ENCODE measurements at regions not wholly inside any gene's neighbourhood (a gene's known extent, or its start where the extent isn't known, plus 50 kb on each side); places are given as distances from the start of the nearest gene placed in this dataset.
A peak's percentile ranks its signal among the peaks of the same experiment; 100 is the strongest.
"Not testable (repeated sequence)": the region's sequence is repeated elsewhere in the genome, so short reads cannot be mapped to it uniquely, and the experiment has no call there.

- no TSS peak for BruUV-seq (replicated peaks)
- intact Hi-C loops (cut with micrococcal nuclease; ENCODE audit: unreplicated experiment), result no loop called here
- no peak for DNase-seq (ENCODE audit: low spot score)
- no peaks in the 10 kb centered on the region for H3K27me3 ChIP-seq (replicated peaks; ENCODE audit: insufficient read depth, low read depth, low read length, poor library complexity)
- no peak overlapping the region for H3K27ac ChIP-seq (ENCODE audit: low read depth, low read length, poor library complexity, severe bottlenecking)
- CTCF ChIA-PET, result no interaction called here
- POLR2A ChIA-PET (ENCODE audit: low non-redundant PET), result no interaction called here
- no peaks in the 10 kb centered on the region for H3K9me3 ChIP-seq (ENCODE audit: low read depth, low read length, poor library complexity, severe bottlenecking)
- H3K36me3 ChIP-seq (ENCODE audit: insufficient read depth, low read length, poor library complexity, severe bottlenecking), result no peaks in the 10 kb centered on the region
- H3K4me1 ChIP-seq (ENCODE audit: insufficient read depth, low read length, poor library complexity, severe bottlenecking), result no peaks in the 10 kb centered on the region
- no peak overlapping the region for H3K4me3 ChIP-seq (ENCODE audit: low read depth, low read length, poor library complexity, severe bottlenecking)
- TF ChIP-seq EZH2 (IDR thresholded peaks at IDR 0.05; ENCODE audit: borderline replicate concordance, low read depth, low read length, poor library complexity, severe bottlenecking) (no peak), CTCF (conservative IDR thresholded peaks at IDR 0.05; ENCODE audit: low read depth, low read length) (no peak)
Measured at GRCh38 chr5:96101358-96102089, 139.9 kb upstream of the ELL2 start.

GRCh38 chr5:96097488-96097887 is 135.8 kb upstream of the ELL2 start:
- DNase-seq (ENCODE audit: low spot score); POLR2A ChIA-PET (ENCODE audit: low non-redundant PET); H3K4me3 ChIP-seq (ENCODE audit: low read depth, low read length, poor library complexity, severe bottlenecking); H3K36me3 ChIP-seq (ENCODE audit: insufficient read depth, low read length, poor library complexity, severe bottlenecking); H3K27ac ChIP-seq (ENCODE audit: low read depth, low read length, poor library complexity, severe bottlenecking); H3K4me1 ChIP-seq (ENCODE audit: insufficient read depth, low read length, poor library complexity, severe bottlenecking); BruUV-seq (replicated peaks); intact Hi-C loops (cut with micrococcal nuclease; ENCODE audit: unreplicated experiment); H3K27me3 ChIP-seq (replicated peaks; ENCODE audit: insufficient read depth, low read depth, low read length, poor library complexity); CTCF ChIA-PET; H3K9me3 ChIP-seq (ENCODE audit: low read depth, low read length, poor library complexity, severe bottlenecking): not testable (repeated sequence)

- Histone ChIP-seq H3K4me3 (ENCODE audit: low read depth, low read length, poor library complexity, severe bottlenecking) (no peak overlapping the region), H3K27me3 (replicated peaks; ENCODE audit: insufficient read depth, low read depth, low read length, poor library complexity) (no peaks in the 10 kb centered on the region), H3K9me3 (ENCODE audit: low read depth, low read length, poor library complexity, severe bottlenecking) (no peaks in the 10 kb centered on the region), H3K4me1 (ENCODE audit: insufficient read depth, low read length, poor library complexity, severe bottlenecking) (no peaks in the 10 kb centered on the region), H3K36me3 (ENCODE audit: insufficient read depth, low read length, poor library complexity, severe bottlenecking) (no peaks in the 10 kb centered on the region), H3K27ac (ENCODE audit: low read depth, low read length, poor library complexity, severe bottlenecking) (no peak overlapping the region)
- no peak for TF ChIP-seq CTCF (conservative IDR thresholded peaks at IDR 0.05; ENCODE audit: low read depth, low read length)
- no peak for TF ChIP-seq EZH2 (IDR thresholded peaks at IDR 0.05; ENCODE audit: borderline replicate concordance, low read depth, low read length, poor library complexity, severe bottlenecking)
- DNase-seq (ENCODE audit: low spot score), result peak; percentile 47
- CTCF ChIA-PET, result no interaction called here
- intact Hi-C loops (cut with micrococcal nuclease; ENCODE audit: unreplicated experiment), result no loop called here
- no TSS peak for BruUV-seq (replicated peaks)
- POLR2A ChIA-PET (ENCODE audit: low non-redundant PET), result no interaction called here
Measured at GRCh38 chr5:96096724-96097123, 135.1 kb upstream of the ELL2 start.

GRCh38 chr5:96094904-96095303 is 133.3 kb upstream of the ELL2 start:
- Histone ChIP-seq H3K27ac (ENCODE audit: low read depth, low read length, poor library complexity, severe bottlenecking) (no peak overlapping the region), H3K36me3 (ENCODE audit: insufficient read depth, low read length, poor library complexity, severe bottlenecking) (no peaks in the 10 kb centered on the region), H3K4me3 (ENCODE audit: low read depth, low read length, poor library complexity, severe bottlenecking) (no peak overlapping the region), H3K27me3 (replicated peaks; ENCODE audit: insufficient read depth, low read depth, low read length, poor library complexity) (no peaks in the 10 kb centered on the region), H3K4me1 (ENCODE audit: insufficient read depth, low read length, poor library complexity, severe bottlenecking) (no peaks in the 10 kb centered on the region), H3K9me3 (ENCODE audit: low read depth, low read length, poor library complexity, severe bottlenecking) (no peaks in the 10 kb centered on the region)
- BruUV-seq (replicated peaks), result no TSS peak
- intact Hi-C loops (cut with micrococcal nuclease; ENCODE audit: unreplicated experiment), result no loop called here
- POLR2A ChIA-PET (ENCODE audit: low non-redundant PET), result interaction anchor here (0.7 kb wide), 1 partner anchor 81 kb away, joined by 4 read pairs; no protein-coding TSS in a partner anchor
- CTCF ChIA-PET, result no interaction called here
- DNase-seq (ENCODE audit: low spot score), result no peak
- TF ChIP-seq EZH2 (IDR thresholded peaks at IDR 0.05; ENCODE audit: borderline replicate concordance, low read depth, low read length, poor library complexity, severe bottlenecking) (no peak), CTCF (conservative IDR thresholded peaks at IDR 0.05; ENCODE audit: low read depth, low read length) (no peak)
